Left ventricle myocardium superior (tissue), 1 donor: ENCODE measurements at regions not wholly inside any gene's neighbourhood (a gene's known extent, or its start where the extent isn't known, plus 50 kb on each side); places are given as distances from the start of the nearest gene placed in this dataset.

Experiments used
- ATAC-seq: fragments of 200-7000 bp; cut with Tn5 transposase; one replicate; pipeline ENCODE4 v1.9.1; 2020; ENCODE audit warnings: mild to moderate bottlenecking, moderate library complexity
- DNase-seq: peaks from one replicate; pipeline ENCODE4 v3.0.0-alpha.2; 2020
- intact Hi-C: fragments of 100-400 bp; cut with micrococcal nuclease; formaldehyde crosslinking; loops from one replicate; pipeline ENCODE4 v1.11.0; 2022
- donor health status: DM: no; HTN: yes; CAD: no; lungs with severe emphysema.

- no peak for ATAC-seq
- DNase-seq = no peak
- intact Hi-C loops = no loop called here
Observed at GRCh38 chr5:165477546-165477945, 1972.1 kb downstream of the MAT2B start.

GRCh38 chr5:165495829-165496380 is 1990.5 kb downstream of the MAT2B start:
- DNase-seq (no peak), ATAC-seq (no peak)
- intact Hi-C loops = no loop called here

DNA sequence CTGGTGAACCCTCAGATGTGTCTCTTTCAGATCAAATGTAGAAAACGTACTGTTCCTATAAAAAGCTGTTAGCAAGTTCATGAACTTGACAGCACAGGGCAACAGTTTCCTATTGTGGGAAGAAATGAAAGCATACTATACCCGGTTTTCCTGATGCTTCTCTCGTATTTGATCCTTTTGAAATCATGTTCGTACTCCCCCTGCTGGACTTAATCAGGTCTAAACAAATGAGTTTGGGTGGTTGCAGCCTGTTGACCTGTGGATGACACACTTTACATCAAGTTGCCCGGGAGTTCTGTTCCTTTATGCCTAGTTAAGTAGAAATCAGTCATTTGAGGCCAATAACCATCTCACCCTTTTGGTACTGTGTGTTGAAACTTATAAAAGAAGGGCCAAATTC is 1992.3 kb downstream of the MAT2B start:
- intact Hi-C loops = no loop called here
- no peak for ATAC-seq
- no peak for DNase-seq

- intact Hi-C loops = no loop called here
- DNase-seq (no peak), ATAC-seq (no peak)
Observed at GRCh38 chr5:165502893-165503691, 1997.7 kb downstream of the MAT2B start.

DNA sequence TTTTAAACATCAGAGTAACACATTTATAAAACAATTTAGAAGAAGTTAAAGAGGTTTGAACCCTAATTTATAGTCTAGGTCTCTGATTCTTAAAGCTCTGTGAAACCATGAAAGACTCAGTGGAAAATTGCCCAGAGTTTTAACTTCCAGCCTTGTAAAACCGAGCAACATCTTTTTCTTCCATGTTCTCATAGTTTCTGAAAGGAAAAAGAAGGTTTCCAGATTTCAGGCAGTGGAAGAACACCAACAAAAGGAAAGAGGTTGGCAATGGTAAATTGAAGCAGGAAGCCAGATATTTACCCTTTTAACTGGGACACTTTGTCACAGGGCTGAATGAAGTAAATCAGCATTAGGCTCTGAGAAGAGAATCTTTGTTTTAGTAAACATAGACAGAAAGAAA is 1999.3 kb downstream of the MAT2B start:
- intact Hi-C loops = no loop called here
- ATAC-seq (no peak), DNase-seq (no peak)

GRCh38 chr5:165508286-165508685 is 2002.9 kb downstream of the MAT2B start:
- intact Hi-C loops = no loop called here
- DNase-seq = no peak
- no peak for ATAC-seq

- DNase-seq = no peak
- no peak for ATAC-seq
- intact Hi-C loops = no loop called here
Observed at GRCh38 chr5:165508861-165509260, 2003.4 kb downstream of the MAT2B start.

DNA sequence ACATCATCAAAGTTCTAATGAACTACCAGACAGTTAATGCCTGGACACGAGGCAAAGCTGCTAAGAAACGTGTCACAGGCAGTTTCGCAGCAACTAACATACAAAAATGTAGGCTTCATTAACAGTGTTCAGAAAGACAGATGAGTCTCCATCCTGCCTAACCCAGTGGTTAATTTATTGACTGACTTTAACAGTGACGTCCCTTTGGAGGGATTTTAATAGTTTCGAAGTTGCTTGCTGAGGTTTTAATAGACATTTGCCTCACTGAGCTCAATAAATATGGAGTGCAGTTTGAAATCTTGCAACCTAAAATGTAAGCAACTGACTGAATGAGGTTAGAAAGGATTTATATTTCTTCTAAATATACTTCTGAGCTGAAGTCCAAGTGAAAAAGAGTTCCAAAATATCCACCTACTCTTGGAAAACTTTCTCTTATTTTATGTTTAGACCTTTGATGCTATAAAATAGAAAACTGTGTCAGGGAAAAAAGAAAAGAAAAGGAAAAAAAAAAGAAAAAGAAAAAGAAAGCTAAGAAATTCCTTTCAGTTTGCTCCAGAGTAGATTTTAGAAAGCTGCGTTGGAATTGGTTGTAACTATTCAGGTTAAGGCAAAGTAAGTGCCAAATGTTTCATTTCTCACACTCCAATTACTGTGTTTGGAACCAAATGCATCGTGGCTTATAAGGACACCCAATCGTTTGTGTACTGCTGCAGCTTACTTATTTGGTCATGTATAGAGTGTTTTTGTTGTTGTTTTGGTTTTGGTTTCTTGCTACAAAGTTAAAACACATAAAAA is 2016.6 kb downstream of the MAT2B start:
- DNase-seq (no peak), ATAC-seq (no peak)

DNA sequence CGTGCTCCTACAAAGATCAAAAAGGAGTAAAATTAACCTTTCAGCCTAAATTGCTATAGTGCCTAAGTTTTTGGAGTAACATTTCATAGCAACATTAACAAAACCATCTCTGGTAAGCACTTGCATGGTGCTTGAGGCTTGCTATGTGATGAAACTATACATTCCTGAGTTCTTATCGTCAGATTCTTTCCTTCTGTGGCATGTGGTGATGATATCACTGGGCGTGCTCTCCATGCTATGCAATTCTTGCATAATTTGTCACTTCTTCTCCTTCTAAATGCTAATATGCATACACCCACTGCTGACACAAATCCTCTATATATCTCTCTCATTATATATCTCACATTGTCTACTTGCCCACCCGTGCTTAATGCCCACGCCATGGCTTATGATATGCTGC is 2019.9 kb downstream of the MAT2B start:
- no peak for DNase-seq
- intact Hi-C loops = no loop called here
- ATAC-seq = no peak

More for the DNA sequence above, 2016.6 kb downstream of the MAT2B start:
- intact Hi-C loops = no loop called here

- no peak for ATAC-seq
- no peak for DNase-seq
- intact Hi-C loops = no loop called here
Observed at GRCh38 chr5:165526357-165526756, 2020.9 kb downstream of the MAT2B start.

DNA sequence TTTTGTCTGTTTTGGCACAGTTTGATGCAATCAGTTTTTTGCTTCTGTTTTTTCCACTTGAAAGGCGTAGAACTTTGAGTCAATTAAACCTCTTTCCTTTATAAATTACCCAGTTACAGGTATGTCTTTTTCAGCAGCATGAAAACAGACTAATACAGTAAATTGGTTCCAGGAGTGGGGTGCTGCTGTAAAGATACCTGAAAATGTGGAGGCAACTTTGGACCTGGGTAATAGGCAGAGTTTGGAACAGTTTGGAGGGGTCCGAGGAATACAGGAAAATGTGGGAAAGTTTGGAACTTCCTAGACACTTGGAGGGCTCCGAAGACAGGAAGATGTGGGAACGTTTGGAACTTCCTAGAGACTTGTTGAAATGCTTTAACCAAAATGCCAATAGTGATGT is 2022.2 kb downstream of the MAT2B start:
- ATAC-seq (no peak), DNase-seq (no peak)
- intact Hi-C loops = no loop called here

GRCh38 chr5:165538065-165538464 is 2032.6 kb downstream of the MAT2B start:
- ATAC-seq = no peak
- DNase-seq = no peak
- intact Hi-C loops = no loop called here

DNA sequence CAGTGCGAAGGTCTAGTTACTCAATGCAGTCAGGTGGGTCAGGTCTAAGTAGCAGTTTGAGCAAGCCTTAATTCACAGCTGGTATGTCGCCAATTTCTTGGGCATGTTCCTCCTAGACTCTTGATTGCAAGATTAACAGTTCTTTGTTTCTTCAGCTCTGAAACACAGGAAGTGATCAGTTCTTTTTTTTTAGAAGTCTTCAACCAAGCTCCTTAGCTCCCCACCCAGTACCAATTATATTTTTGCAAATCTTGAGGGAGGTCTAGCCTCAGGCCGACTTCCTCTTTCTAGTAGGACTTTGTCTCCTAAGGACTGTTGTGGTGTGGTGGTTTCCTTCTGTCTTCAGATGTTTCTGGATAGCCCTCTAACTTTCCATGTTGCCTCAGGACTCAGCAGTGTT is 2054.2 kb downstream of the MAT2B start:
- no peak for ATAC-seq
- intact Hi-C loops = no loop called here
- DNase-seq = no peak

- intact Hi-C loops = no loop called here
- DNase-seq (no peak), ATAC-seq (no peak)
Observed at GRCh38 chr5:165560648-165561047, 2055.2 kb downstream of the MAT2B start.

GRCh38 chr5:165565911-165566310 is 2060.5 kb downstream of the MAT2B start:
- ATAC-seq (no peak), DNase-seq (no peak)
- intact Hi-C loops = no loop called here

- DNase-seq (no peak), ATAC-seq (no peak)
- intact Hi-C loops = no loop called here
Observed at GRCh38 chr5:165569551-165569950, 2064.1 kb downstream of the MAT2B start.

- intact Hi-C loops = no loop called here
- no peak for ATAC-seq
Observed at GRCh38 chr5:165573445-165573844, 2068.0 kb downstream of the MAT2B start.

DNA sequence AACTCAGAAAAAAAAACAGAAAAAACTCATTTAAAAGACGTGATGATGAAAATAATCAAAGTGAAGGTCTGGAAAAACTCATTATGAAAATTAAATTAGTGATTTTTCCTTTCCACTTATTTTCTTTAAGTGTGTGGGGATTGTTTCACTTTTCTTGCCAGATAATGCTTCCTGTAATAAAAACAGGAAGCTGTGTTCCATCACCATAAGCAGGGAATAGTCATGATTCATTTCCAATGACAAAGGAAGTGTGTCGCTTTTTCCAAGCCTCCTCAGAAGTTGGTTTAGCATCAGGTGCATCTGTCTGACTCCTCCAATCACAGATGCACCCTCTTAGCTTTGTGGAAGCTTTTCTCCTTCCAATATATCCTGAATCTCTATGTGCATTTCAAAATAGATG is 2068.7 kb downstream of the MAT2B start:
- ATAC-seq = no peak
- intact Hi-C loops = no loop called here
- no peak for DNase-seq

More at GRCh38 chr5:165573445-165573844, 2068.0 kb downstream of the MAT2B start:
- DNase-seq = no peak

DNA sequence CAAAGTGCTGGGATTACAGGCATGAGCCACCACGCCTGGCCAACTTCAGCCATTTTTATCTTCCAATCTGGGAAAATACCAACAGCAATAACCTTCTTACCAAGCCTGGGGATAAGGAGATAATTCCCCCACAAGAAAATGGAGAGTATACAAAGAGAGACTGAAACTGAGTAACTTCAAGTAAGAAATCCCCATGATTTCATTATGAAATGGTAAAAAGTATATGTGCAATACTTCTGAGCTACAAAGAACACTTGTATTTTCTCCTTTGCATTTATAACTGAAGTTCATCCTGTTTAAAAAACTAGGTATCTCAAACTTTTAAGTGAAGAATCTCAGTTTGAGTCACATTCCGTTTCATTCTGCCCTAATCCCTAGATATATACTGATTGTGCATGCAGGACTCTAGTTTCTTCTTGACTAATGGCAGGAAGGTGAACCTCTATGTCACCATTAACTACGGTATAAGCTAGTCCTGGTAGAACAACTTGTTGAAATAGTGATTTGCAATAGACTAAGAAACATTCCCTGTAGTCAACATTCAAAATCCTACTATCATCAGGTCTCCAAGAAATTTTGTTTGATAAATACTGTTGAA is 2071.4 kb downstream of the MAT2B start:
- ATAC-seq (no peak), DNase-seq (no peak)
- intact Hi-C loops = no loop called here

GRCh38 chr5:165579911-165580310 is 2074.5 kb downstream of the MAT2B start:
- ATAC-seq (no peak), DNase-seq (no peak)
- intact Hi-C loops = no loop called here
